AG04449 (cell line): ENCODE measurements at regions not wholly inside any gene's neighbourhood (a gene's known extent, or its start where the extent isn't known, plus 50 kb on each side); places are given as distances from the start of the nearest gene placed in this dataset.
"Not testable (repeated sequence)": the region's sequence is repeated elsewhere in the genome, so short reads cannot be mapped to it uniquely, and the experiment has no call there.

Experiments used
- CTCF ChIA-PET: fragments of 350-600 bp; formaldehyde crosslinking; extraction: SDS; loops from one replicate; lab custom pipeline; 2021; ENCODE audit warnings: antibody characterized with exemption; lab: Yijun Ruan, JAX
- POLR2A ChIA-PET: fragments of 400-600, 350-600 bp; formaldehyde crosslinking; extraction: SDS; loops from one replicate; lab custom pipeline; 2020; ENCODE audit warnings: antibody characterized with exemption, inconsistent platforms; lab: Yijun Ruan, JAX
- DNase-seq: peaks from one replicate; pipeline ENCODE4 v3.0.0-alpha.2; 2010; ENCODE audit warnings: low read depth, low spot score
- H3K4me3 ChIP-seq: 2 replicates; pipeline ENCODE4 v1.5.1; 2011; ENCODE audit warnings: low read depth, mild to moderate bottlenecking, control low read depth, low read length
- TF ChIP-seq, protein P1 (sequence below): IDR thresholded peaks from one replicate; pipeline ENCODE4 v1.5.1; 2011; ENCODE audit warnings: mild to moderate bottlenecking, moderate library complexity, low read length, control low read depth, inconsistent platforms; ENCODE audit not compliant: insufficient read depth; ENCODE audit errors: missing control alignments

DNA sequence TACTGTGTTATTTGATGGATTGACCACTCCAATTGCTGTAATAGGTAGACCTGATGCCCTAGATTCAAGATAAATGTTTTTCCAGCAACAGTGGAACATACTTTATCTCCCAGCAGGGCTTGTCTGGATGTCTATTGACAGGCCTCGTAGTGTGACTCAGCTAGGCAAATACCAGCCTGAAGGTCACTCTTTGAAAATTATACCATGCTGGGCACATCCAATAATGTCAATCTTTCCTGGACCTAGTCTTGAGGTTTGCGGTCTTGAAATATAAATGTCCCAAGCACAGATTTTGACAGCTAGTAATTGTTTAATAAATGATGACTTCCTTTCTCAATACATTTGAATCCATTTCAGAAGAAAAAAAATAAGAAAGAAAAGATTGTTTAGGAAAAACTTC lies 1138.0 kb upstream of the TMPRSS15 start:
- no peak for DNase-seq
- TF ChIP-seq, protein P1, sequence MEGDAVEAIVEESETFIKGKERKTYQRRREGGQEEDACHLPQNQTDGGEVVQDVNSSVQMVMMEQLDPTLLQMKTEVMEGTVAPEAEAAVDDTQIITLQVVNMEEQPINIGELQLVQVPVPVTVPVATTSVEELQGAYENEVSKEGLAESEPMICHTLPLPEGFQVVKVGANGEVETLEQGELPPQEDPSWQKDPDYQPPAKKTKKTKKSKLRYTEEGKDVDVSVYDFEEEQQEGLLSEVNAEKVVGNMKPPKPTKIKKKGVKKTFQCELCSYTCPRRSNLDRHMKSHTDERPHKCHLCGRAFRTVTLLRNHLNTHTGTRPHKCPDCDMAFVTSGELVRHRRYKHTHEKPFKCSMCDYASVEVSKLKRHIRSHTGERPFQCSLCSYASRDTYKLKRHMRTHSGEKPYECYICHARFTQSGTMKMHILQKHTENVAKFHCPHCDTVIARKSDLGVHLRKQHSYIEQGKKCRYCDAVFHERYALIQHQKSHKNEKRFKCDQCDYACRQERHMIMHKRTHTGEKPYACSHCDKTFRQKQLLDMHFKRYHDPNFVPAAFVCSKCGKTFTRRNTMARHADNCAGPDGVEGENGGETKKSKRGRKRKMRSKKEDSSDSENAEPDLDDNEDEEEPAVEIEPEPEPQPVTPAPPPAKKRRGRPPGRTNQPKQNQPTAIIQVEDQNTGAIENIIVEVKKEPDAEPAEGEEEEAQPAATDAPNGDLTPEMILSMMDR, result no peak
- ChIA-PET CTCF (no interaction called here), POLR2A (no interaction called here)
- no peak overlapping the region for H3K4me3 ChIP-seq

GRCh38 chr21:19544493-19544892 lies 1140.9 kb upstream of the TMPRSS15 start:
- DNase-seq, CTCF ChIA-PET, POLR2A ChIA-PET, H3K4me3 ChIP-seq: not testable (repeated sequence)

DNA sequence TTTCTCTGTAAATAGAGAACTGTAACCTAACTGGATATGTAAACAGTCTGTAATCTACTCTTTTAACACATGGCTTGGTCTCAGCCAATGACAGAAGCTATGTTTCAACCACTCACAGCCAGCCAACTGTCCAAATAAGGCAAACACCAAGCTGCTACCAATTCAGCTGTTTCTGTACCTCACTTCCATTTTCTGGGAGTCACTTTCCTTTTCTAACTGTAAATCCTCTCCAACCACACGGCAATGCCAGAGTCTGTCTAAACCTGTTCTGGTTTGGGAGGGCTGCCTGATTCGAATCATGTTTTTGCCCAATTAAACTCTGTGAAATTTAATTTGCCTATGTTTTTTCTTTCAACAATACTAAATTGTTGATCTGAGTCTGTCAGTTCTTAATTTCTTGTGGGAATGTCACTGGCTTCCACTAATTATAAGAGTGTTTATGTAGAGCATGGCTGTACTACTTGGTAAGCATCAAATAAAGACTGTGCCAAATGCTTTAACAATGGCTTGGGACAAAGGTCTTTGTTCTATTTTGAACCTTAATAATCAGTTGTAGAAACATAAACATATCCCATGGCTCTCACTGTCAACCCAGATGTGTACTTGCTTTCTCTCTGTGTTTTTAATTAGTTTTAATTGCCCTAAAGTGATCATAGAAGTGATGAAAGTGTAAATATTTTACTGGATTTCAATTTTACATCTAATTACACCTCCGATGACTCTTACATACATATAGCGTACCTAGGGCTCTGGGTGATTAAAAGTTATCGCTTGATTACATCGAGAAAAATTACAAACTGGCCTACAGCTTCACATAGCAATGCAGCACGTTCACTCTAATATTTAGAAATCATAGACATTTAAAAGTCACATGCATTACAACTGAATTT lies 1144.6 kb upstream of the TMPRSS15 start:
- ChIA-PET CTCF (no interaction called here), POLR2A (no interaction called here)
- TF ChIP-seq, protein P1, result no peak
- no peak for DNase-seq
- H3K4me3 ChIP-seq, result no peak overlapping the region

- no peak overlapping the region for H3K4me3 ChIP-seq
- POLR2A ChIA-PET, result no interaction called here
Observed at GRCh38 chr21:19553919-19554615, 1150.5 kb upstream of the TMPRSS15 start.

DNA sequence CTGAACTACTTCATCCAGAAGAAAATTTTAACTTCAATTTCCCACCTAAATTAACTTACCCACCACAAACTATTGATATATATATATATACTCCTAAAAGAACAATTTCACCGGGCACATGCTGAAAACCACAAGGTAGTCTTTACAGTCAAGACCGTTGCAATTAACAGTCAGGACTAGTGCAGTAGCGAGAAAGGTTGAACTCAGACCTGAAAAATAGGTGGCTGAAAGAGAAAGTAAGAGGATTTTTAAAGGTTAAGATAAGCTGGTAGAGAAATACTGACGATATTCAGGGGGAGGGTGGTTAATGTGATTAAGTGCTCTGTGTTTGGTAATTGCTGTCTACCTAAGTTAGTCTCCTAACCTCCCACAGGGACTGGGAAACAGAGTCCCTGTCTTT lies 1153.5 kb upstream of the TMPRSS15 start:
- ChIA-PET CTCF (no interaction called here), POLR2A (no interaction called here)
- DNase-seq, result no peak
- H3K4me3 ChIP-seq, result no peak overlapping the region
- TF ChIP-seq, protein P1, result no peak

More at GRCh38 chr21:19553919-19554615, 1150.5 kb upstream of the TMPRSS15 start:
- no peak for DNase-seq
- CTCF ChIA-PET, result no interaction called here
- TF ChIP-seq, protein P1, result no peak

DNA sequence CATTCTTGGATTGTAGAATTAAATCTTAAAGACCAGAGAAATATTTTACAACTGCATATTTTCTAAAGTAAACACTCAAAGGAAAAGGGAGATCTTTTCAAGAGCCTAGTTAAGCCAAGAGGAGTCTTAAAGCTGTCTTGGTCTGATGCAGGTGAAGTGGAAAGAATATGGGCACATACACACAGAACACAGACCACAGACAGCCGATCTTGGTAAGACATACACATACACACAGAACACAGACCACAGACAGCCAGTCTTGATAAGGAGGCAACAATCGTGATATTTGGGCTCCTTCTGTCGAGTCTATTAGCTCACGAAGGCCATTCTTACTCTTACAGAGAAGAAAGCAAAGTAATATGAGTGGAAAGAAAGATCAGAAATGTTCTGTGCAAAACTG lies 1153.9 kb upstream of the TMPRSS15 start:
- ChIA-PET CTCF (no interaction called here), POLR2A (no interaction called here)
- no peak overlapping the region for H3K4me3 ChIP-seq
- TF ChIP-seq, protein P1, result no peak
- DNase-seq, result no peak
